Kidney (tissue), 13 donors: ENCODE measurements at regions not wholly inside any gene's neighbourhood (a gene's known extent, or its start where the extent isn't known, plus 50 kb on each side); places are given as distances from the start of the nearest gene placed in this dataset.

ENCODE experiments used
- DNase-seq, 5 donors: peaks; one replicate each; pipeline ENCODE4 v3.0.0-alpha.2; 2013 to 2020
- FAIRE-seq: peaks from 2 replicates; lab custom pipeline; 2012; peaks lifted over from hg19 to GRCh38; lab: Jason Lieb, UNC
- H3K27ac ChIP-seq, 2 donors: one replicate each; pipeline ENCODE4 v1.7.0; 2013; ENCODE audit warnings: low read depth in 2 of 2, low read length in 2 of 2, inconsistent platforms in 1 of 2
- H3K27me3 ChIP-seq: one replicate; pipeline ENCODE4 v1.7.1; 2013; ENCODE audit warnings: low read length, inconsistent platforms; ENCODE audit not compliant: control insufficient read depth, insufficient read depth
- H3K36me3 ChIP-seq, 3 donors: one replicate each; pipeline versions ENCODE4 v1.7.0 to v1.7.1; 2013; ENCODE audit warnings: low read length in 3 of 3, control low read depth in 1 of 3, inconsistent platforms in 1 of 3; ENCODE audit not compliant: insufficient read depth in 3 of 3, control insufficient read depth in 2 of 3
- H3K4me1 ChIP-seq, 3 donors: one replicate each; pipeline versions ENCODE4 v1.7.0 to v1.7.1; 2013; ENCODE audit warnings: low read length in 3 of 3, inconsistent platforms in 1 of 3, low read depth in 1 of 3; ENCODE audit not compliant: control insufficient read depth in 2 of 3, insufficient read depth in 2 of 3
- H3K4me3 ChIP-seq, 3 donors: one replicate each; pipeline versions ENCODE4 v1.7.0 to v1.8.1; 2013; ENCODE audit warnings: low read length in 3 of 3, control low read depth in 1 of 3, inconsistent platforms in 1 of 3
- H3K9ac ChIP-seq, 3 donors: one replicate each; pipeline versions ENCODE4 v1.7.0 to v1.7.1; 2013; ENCODE audit warnings: low read length in 3 of 3, control low read depth in 1 of 3, inconsistent platforms in 1 of 3
- H3K9me3 ChIP-seq, 3 donors: one replicate each; pipeline versions ENCODE4 v1.7.0 to v1.7.1; 2013; ENCODE audit warnings: low read length in 3 of 3, control low read depth in 1 of 3, inconsistent platforms in 1 of 3; ENCODE audit not compliant: control insufficient read depth in 2 of 3, insufficient read depth in 1 of 3
- intact Hi-C: fragments of 100-400 bp; cut with DNase I; formaldehyde crosslinking; loops from one replicate; pipeline ENCODE4 v1.11.1; 2022
- TF ChIP-seq, protein P1 (sequence below): IDR thresholded peaks from 3 replicates; pipeline ENCODE4 v1.5.1; 2012; ENCODE audit warnings: mild to moderate bottlenecking, moderate library complexity, borderline replicate concordance; ENCODE audit not compliant: insufficient read depth; ENCODE audit errors: extremely low read depth
- donor health status: control.
- donor health status: control.
- donor health status: control.
- donor health status: control.
- donor health status: control.
- donor health status: DM: yes; HTN: yes; CAD: no.
- donor health status: Normal renal cell carcinoma (clear cell type).

DNA sequence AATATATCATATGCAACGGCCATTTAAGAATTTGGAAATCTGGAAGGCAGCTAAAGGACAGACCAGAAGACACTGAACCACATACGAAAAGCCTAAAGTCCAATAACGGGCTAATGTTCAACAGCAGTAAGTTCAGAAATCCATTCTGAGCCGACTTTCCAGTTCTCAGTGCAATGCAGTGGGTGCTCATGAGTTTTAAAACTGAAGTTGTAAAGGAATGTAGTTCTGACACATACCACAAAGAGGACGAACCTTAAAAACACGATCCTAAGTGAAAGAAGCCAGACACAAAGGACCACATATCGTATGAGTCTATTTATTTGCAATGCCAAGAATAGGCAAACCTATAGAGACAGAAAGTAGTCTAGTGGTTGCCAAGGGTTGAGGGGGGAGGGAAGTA lies 278.3 kb upstream of the ZFHX3 start:
- no peaks in the 10 kb centered on the region for H3K4me1 ChIP-seq
- TF ChIP-seq, protein P1, sequence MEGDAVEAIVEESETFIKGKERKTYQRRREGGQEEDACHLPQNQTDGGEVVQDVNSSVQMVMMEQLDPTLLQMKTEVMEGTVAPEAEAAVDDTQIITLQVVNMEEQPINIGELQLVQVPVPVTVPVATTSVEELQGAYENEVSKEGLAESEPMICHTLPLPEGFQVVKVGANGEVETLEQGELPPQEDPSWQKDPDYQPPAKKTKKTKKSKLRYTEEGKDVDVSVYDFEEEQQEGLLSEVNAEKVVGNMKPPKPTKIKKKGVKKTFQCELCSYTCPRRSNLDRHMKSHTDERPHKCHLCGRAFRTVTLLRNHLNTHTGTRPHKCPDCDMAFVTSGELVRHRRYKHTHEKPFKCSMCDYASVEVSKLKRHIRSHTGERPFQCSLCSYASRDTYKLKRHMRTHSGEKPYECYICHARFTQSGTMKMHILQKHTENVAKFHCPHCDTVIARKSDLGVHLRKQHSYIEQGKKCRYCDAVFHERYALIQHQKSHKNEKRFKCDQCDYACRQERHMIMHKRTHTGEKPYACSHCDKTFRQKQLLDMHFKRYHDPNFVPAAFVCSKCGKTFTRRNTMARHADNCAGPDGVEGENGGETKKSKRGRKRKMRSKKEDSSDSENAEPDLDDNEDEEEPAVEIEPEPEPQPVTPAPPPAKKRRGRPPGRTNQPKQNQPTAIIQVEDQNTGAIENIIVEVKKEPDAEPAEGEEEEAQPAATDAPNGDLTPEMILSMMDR: no peak
- intact Hi-C loops: no loop called here
- H3K27me3 ChIP-seq: no peaks in the 10 kb centered on the region
- H3K4me3 ChIP-seq: no peak overlapping the region
- H3K36me3 ChIP-seq: no peaks in the 10 kb centered on the region
- DNase-seq: no peak
- no peak for FAIRE-seq
- no peak overlapping the region for H3K27ac ChIP-seq
- no peak overlapping the region for H3K9ac ChIP-seq
- no peaks in the 10 kb centered on the region for H3K9me3 ChIP-seq

DNA sequence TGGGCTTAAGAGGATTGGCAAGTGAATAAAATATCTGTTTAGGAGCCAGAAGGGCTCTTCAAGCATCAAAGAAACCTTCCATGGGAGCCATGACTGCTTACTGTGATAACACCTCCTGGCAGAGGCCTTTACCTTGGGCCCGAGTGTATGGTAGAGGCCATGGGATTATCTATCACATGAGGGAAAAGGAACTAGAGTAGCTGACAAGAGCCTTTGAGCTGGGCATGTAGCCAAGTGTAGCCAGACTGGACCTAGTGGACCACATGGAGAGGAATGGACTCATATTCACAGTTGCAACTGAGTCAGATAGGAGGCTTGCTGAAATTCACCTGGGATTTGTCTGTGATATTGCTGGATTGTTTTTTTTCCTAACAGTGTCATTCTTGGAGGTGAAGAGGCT lies 276.0 kb upstream of the ZFHX3 start:
- Histone ChIP-seq H3K9ac (no peak overlapping the region), H3K36me3 (no peaks in the 10 kb centered on the region), H3K27ac (no peak overlapping the region), H3K27me3 (no peaks in the 10 kb centered on the region), H3K4me1 (no peaks in the 10 kb centered on the region), H3K9me3 (no peaks in the 10 kb centered on the region), H3K4me3 (no peak overlapping the region)
- FAIRE-seq: no peak
- TF ChIP-seq, protein P1: no peak
- DNase-seq: no peak
- intact Hi-C loops: no loop called here

DNA sequence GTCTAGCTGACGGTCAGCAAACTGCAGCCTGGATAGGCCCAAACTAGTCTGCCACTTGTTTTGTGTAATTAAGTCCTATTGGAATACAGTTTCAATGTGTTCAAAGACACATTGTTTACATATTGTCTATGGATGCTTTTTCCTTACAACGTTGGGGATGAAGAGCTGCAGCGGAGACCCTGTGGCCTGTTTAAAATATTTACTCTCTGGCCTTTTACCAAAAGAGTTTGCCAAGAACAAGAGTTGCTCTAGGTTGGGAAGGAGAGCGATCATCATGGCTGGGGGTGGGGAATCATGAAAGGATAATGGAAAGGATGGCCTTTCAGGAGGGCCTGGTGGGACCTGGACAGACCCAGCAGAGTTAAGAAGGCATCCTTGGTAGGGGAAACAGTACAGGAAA lies 274.9 kb upstream of the ZFHX3 start:
- no peaks in the 10 kb centered on the region for H3K4me1 ChIP-seq
- DNase-seq (no peak), FAIRE-seq (no peak)
- H3K36me3 ChIP-seq: no peaks in the 10 kb centered on the region
- H3K9me3 ChIP-seq: no peaks in the 10 kb centered on the region
- H3K27me3 ChIP-seq: no peaks in the 10 kb centered on the region
- H3K27ac ChIP-seq: no peak overlapping the region
- TF ChIP-seq, protein P1: no peak
- H3K4me3 ChIP-seq: no peak overlapping the region
- H3K9ac ChIP-seq: no peak overlapping the region
- intact Hi-C loops: no loop called here

DNA sequence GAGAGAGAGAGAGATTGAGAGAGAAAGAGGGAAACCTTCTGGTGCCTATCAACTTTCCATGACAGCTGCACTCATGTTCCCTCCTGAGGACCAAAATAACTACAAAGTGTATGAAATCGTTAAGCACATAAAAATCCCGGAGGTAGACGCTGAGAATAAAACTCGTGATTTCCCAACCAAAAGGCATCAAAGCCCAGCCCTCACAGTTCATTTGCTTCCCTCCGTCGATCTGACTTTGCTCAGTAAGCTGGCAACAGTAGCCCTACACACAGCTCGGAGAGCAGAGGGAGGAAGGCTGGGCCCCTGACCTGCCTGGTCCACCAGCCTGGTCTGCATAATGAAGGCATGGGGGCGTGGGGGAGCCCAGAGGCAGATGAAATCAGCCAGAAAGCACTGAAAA lies 273.9 kb upstream of the ZFHX3 start:
- no peaks in the 10 kb centered on the region for H3K4me1 ChIP-seq
- H3K27ac ChIP-seq: no peak overlapping the region
- DNase-seq: peak in 1 of 5 donors; percentile 15
- no peaks in the 10 kb centered on the region for H3K36me3 ChIP-seq
- no peaks in the 10 kb centered on the region for H3K9me3 ChIP-seq
- H3K4me3 ChIP-seq: no peak overlapping the region
- no peaks in the 10 kb centered on the region for H3K27me3 ChIP-seq
- H3K9ac ChIP-seq: no peak overlapping the region
- intact Hi-C loops: no loop called here
- FAIRE-seq: no peak
- TF ChIP-seq, protein P1: no peak
